GM21825 (cell line): ENCODE measurements at regions not wholly inside any gene's neighbourhood (a gene's known extent, or its start where the extent isn't known, plus 50 kb on each side); places are given as distances from the start of the nearest gene placed in this dataset.
"Not testable (repeated sequence)": the region's sequence is repeated elsewhere in the genome, so short reads cannot be mapped to it uniquely, and the experiment has no call there.

Experiments
- ATAC-seq: cut with Tn5 transposase; IDR thresholded peaks from one replicate; pipeline ENCODE4 v1.9.1; 2021; ENCODE audit warnings: mild to moderate bottlenecking, moderate library complexity; ENCODE audit not compliant: unreplicated experiment

DNA sequence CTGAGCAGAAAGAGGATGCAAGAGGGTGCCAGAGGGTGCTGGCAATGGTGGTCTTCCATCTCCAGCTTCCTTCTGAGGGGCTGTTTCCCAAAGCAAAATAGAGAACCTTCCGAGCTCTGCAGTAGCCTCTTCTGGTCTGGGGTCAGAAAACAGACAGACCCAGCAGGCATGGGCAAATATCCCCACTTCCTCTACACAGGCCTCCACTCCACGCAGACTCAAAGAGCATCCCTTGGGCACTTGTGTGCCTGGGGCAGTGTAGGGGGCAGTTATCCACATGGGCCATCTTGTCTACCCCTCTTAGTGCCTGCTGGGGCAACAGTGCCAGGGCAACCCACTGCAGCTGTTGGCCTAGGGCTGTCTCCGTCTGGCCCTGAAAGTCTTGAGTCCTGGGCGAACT, 231.9 kb downstream of the TTC8 start:
- no peak for ATAC-seq

- ATAC-seq: no peak
These were observed 234.2 kb downstream of the TTC8 start for GRCh38 chr14:89058697-89059096.

GRCh38 chr14:89060191-89060590, 235.7 kb downstream of the TTC8 start:
- ATAC-seq: no peak

DNA sequence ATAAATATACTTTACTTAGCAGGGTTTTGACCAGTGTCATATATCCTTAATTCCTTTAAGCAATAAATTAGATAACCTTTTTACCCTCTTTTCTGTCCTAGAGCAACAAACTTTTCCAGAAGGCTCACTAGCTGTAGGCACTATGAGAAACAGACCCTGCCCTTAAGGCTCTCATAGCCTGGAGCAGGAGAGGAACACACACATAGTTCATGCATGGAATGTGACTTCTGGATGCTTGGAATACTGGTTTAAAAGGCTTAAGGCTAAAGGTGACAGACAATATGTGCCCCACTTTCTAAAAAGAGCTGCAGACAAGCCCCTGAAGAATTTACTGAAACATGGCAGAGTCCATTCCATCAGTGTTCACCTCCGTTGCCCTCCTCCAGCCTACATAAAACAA, 237.2 kb downstream of the TTC8 start:
- no peak for ATAC-seq

DNA sequence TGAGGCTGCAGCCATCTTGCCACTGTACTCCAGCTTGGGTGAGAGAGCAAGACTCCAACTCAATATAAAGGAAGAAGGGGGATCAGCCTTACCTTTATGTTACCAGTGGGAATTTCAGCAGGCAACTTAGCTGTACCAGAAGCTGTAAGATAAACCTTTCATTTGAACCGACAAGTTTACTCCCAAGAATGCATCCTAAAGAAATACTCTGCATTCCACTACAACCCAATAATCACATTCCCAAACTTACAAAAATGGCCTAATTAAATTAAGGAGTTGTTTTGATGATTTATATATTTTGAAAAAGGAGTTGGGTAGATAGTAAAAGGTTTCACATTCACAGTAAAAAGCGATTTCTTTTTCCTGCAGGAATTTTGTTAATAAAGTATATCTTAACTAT, 241.4 kb downstream of the TTC8 start:
- ATAC-seq: no peak

DNA sequence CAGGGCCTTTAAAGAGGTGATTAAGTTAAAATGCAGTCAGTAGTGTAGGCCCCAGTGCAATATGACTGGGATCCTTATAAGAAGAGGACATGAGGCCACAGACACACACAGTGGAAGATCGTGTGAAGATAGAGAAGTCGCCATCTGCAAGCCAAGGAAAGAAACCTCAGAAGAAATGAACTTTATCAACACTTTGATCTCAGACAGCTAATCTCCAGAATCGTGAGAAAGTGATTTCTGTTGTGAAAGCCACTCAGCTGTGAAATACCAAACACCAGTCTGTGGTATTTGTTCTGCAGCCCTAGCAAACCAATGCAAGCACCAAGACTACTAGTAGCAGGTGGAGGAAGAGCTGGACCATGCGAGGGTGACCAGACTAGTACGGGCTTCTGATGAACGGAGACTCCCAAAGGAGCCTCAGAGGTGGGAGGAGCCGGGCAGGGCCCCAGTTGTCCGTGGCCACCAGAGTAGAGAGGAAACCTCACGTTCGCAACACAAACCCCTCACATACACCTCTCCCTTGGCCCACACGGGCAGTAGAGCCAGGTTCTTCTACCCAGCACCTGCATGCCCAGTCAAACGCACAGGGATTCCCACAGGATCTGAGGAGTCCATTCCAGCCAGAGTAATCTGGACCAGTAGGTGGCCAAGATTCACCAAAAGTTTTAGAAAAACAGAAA, 243.0 kb downstream of the TTC8 start:
- ATAC-seq: no peak

DNA sequence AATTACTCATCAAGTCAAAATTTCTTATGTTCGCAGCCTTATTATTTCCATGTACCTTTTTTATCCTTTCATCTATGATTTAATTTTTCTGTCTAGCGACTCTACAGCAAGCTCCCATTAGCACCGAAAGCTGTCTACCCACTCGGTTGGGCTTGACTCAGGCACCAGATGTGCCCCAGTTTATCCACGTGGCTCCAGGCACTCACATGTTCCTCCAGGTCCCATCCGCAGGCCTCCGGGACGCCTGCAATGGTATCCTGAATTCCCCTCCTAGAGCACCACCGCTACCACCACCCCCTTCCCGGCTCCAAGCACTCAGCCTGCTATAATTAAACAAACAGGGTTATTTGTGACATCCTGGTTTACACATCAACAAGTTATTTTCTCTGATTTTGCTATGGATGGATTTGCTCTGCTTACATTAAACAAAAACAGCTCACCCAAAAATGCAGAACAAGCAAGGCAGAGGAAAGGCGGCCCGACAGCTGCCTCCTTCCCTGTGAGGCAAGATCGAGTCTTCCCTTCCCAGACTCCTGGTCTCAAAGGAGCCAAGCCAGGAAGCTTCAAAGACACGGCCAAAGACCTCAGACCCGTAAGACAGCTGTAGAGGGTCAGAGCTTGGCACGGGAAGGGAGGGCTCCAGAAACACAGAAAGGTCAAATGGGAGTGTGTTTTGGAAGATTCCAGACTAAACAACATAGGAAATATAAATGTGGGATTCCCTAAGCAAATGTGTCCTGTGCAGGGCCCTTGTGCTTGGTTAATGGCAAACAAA, 253.8 kb downstream of the TTC8 start:
- ATAC-seq: no peak

DNA sequence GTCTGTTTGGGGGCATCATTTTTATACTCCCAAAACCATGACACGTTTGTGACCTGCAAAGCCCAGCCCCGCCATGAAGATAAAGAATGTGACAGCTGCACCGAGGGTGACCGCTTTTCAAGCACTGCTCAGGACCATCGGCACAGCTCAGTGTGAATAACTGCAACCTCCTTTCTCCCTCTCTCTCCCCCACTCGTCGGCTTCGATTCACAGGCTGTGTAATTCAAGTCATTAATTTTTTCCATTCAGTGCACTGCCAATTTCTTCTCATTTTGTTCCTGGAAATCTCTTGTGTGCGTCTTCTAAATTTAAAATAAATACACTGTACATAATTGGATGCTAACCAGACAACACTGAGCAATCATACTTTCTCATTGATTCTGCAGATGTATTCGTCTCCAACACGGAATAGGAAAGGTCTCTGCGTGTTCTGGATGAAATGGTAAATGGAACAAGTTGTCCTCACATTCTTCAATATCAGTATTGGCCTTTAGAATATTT, 260.8 kb downstream of the TTC8 start:
- no peak for ATAC-seq

DNA sequence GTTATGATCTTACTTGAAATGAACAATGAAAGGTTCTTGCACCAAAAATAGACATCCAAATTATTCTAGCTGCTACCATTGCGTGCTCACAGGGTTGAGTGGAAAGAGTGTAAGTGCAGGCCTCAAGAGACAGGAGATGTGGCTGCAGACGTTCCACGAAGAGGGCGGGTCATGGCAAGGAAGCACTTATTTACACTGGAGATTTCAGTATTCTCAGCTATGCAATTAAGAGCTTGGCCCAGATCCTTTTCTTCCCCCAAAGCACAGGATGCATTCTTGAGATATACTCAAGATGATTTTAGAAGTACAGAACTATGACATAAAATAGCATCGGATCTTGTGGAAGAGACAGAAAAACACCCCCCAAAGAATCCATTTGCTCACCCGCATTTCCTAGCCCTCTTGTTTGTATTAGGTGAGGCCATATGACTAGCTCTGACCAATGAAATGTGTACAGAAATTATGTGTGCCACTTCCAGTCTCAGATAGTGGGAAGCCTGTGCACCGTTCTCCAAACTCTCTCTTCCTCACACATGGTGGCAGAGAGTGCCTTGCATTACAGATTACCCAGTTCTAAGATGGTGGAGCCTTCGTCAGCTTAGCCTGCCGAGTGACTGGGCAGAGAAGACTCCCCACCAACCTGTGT, 261.4 kb downstream of the TTC8 start:
- no peak for ATAC-seq

- ATAC-seq: no peak
These were observed 264.1 kb downstream of the TTC8 start for GRCh38 chr14:89088530-89088929.

- ATAC-seq: no peak
These were observed 264.9 kb downstream of the TTC8 start for GRCh38 chr14:89089330-89089729.

GRCh38 chr14:89091781-89092180, 267.3 kb downstream of the TTC8 start:
- no peak for ATAC-seq

DNA sequence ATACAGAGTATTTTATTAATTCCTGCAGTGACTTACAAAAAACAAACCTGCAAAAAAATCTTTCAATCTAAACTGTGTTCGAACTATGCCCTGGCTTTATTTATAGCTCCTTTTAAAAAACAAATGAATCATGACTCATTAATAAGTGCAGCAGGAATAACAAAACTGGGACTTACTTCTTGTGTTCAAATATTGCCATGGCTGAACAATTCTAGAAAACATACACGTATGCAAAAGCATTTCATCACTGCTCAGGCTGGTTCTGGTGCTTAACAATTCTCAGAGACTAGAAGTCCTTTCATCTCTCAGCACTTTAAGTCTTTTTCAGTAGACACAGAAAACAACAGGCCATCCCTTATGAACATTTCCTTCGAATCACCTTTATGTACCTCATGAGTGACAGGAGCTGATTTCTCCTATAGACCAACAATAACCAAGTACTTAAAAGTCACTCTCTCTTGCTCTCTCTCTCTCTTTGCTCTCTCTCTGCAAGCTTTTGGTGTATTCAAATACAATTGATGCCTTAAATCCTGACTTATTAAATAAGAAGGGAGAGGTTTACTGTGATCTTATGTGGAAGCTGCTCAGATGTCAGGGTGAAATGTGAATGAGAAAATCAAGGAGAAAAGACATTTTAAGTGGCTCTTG, 268.8 kb downstream of the TTC8 start:
- no peak for ATAC-seq

GRCh38 chr14:89095036-89095435, 270.6 kb downstream of the TTC8 start:
- no peak for ATAC-seq

DNA sequence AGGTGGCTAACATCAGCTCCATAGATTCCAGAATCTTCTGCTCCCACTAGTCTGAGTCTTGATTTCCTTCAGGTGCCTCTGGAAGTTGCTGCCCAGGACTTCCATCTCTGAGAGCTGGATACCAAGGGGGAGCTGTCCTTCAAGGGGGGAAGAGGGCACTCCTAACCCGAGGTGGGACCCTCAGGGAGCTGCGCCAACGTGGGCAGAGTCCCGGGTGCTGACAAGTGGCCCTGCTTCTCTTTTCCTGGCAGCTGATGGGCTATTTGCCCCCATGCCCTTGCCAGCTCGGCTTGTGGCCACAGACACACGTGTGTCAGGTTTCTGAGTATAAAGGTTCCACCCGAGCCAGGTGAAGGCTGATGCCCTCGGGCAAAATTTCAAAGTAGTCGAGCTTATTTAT, 272.5 kb downstream of the TTC8 start:
- no peak for ATAC-seq

DNA sequence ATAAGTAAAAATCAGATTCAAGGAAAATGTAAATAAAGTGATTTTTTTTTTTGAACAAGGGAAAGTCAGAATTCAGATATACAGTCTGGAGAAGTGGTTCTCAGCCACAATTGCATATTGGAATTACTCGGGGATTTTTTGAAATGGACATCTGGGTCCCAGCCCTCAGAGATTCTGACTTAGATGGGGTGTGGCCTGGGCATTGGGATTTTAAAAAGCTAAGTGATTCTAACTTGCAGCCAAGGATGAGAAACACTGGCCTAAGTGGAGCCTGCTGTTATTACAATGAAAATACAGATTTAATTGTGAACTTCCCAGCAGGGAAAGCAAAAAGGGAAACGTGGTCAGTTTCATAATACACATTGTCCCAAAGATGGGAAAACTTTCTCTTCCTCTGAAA, 273.8 kb downstream of the TTC8 start:
- no peak for ATAC-seq

GRCh38 chr14:89104171-89104817, 279.8 kb downstream of the TTC8 start:
- not testable (repeated sequence) for ATAC-seq

- ATAC-seq: not testable (repeated sequence)
These were observed 280.4 kb downstream of the TTC8 start for GRCh38 chr14:89104861-89105260.
